NCI-H524 treated with DMSO at 0.1 percent for 48 hours (cell line): ENCODE measurements at regions not wholly inside any gene's neighbourhood (a gene's known extent, or its start where the extent isn't known, plus 50 kb on each side); places are given as distances from the start of the nearest gene placed in this dataset.
A peak's percentile ranks its signal among the peaks of the same experiment; 100 is the strongest.
"Not testable (repeated sequence)": the region's sequence is repeated elsewhere in the genome, so short reads cannot be mapped to it uniquely, and the experiment has no call there.

Experiments used
- DNase-seq: peaks from one replicate; lab custom pipeline; 2025; lab: John Stamatoyannopoulos, UW

- not testable (repeated sequence) for DNase-seq
Observed at GRCh38 chr5:38678697-38679096, 122.3 kb upstream of the LIFR start.

DNA sequence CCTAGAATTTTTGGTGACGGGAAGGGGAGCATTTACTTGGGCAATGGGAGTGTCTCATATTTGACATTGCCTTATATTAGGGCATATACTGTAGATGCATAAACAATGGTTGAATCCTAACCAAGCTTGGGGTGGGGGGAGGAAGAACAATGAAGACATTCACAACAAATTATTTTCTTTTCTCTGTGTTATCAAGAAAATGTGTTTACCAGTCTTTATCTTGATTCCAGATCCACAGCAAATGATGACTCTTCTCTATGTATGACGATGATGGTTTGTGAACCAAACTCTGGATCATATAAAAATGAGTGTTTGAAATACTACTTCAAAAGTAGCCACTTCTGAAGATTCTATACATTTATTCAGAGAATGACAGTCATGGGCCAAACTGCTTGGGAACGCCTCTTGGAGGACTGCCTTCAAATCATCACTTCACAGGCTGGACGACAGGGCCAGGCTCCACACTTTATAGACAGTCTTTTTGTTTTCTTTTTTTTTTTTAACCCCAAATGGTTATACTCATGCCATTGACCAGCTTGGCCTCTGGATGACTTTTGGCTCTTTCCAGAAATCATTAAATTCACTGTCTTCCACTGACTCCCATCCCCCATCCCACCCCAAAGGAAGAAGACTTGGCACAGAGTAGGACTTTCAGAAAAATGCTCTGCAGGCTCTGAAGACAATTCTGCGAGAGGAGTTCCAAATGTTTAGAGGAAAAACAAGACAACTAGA is 123.8 kb upstream of the LIFR start:
- no peak for DNase-seq

DNA sequence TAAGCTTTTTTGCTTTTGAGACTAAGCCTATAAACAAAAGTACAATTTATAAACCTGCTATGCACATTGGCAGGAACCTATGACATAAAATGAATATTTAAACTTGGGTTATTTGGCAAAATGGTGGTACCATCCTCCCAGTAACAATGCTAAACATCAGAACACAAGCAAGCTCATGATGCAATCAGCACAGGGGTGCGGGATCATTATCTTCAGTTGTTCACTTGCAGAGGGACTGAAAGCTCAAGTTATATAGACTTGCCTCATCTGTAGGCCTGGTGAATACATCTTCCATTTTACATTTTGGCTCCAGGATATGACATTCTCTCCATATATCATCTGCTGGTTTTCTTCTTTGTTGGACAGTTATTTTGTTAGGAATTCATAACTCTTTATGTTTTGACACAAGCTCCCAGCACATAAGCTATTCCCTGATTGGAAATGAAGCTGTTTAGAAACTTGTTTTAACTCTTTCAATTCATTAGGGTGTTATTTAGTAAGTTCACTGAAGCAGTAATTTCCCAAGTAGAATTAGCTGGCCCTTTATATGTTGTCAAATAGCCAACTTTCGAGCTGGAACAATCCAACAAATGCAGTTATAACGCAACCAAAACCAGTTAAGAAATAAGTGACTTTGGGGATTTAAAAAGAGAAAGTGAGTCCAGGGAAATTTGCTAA is 124.7 kb upstream of the LIFR start:
- no peak for DNase-seq

DNA sequence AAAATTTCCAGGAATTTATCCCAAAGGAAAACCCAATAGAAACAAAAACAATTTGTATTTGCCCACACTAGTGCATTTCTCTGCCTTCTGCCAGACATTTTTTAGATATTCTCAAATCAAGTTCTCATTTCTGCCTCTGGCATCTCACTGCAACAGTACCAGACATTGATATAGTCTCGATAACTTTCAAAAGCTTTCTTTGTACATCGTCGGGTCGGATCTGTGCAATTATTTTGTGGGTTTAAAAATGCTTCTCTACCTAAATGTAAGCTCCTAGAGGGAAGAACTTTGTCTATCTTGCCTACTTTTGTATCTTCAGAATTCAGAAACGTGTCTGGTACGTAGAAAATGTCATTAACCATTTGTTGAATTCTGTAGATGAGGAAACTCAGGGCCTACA is 125.5 kb upstream of the LIFR start:
- no peak for DNase-seq

DNA sequence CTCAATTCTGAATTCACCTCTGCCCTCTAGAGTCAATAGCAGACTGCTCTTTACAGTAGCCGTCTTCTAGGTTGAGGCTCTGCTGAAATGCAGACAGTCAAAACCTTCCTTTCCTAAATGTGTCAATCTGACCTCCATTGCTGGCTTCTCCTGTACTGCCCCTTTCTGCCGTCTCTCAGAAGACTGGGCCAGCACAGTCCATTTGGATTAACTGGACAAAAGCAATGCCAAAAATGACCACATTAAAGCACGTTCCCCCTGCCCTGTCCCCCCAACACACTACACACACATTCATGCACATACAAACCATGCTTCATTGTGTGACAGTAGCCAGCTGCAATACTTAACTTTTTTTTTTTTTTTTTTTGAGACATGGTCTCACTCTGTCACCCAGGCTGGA is 130.2 kb upstream of the LIFR start:
- no peak for DNase-seq

GRCh38 chr5:38692346-38692745 is 135.9 kb upstream of the LIFR start:
- DNase-seq, result no peak

GRCh38 chr5:38692781-38693527 is 136.5 kb upstream of the LIFR start:
- DNase-seq, result no peak

GRCh38 chr5:38695021-38695958 is 138.8 kb upstream of the LIFR start:
- DNase-seq, result no peak

DNA sequence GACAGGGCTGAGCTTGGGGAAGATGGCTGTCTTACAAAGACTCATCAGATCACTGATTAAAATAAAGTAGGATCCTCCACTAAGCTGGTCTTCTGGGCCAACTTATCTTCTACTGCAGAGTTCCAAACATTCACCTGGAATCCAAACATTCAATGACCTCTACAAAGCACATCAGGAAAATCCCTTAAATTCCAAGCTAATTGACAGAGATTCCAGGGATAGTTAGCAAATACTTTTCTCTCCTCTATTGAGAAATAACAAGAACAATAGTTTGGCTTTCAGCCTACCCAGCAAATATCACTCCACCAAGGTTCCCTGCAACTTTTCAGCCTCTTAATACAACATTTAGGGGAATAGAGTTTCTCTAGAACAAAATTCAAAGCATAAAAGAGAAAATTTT is 140.6 kb upstream of the LIFR start:
- no peak for DNase-seq

GRCh38 chr5:38705529-38705928 is 140.3 kb upstream of the OSMR start:
- DNase-seq, result not testable (repeated sequence)

GRCh38 chr5:38706376-38706775 is 139.4 kb upstream of the OSMR start:
- DNase-seq, result no peak

DNA sequence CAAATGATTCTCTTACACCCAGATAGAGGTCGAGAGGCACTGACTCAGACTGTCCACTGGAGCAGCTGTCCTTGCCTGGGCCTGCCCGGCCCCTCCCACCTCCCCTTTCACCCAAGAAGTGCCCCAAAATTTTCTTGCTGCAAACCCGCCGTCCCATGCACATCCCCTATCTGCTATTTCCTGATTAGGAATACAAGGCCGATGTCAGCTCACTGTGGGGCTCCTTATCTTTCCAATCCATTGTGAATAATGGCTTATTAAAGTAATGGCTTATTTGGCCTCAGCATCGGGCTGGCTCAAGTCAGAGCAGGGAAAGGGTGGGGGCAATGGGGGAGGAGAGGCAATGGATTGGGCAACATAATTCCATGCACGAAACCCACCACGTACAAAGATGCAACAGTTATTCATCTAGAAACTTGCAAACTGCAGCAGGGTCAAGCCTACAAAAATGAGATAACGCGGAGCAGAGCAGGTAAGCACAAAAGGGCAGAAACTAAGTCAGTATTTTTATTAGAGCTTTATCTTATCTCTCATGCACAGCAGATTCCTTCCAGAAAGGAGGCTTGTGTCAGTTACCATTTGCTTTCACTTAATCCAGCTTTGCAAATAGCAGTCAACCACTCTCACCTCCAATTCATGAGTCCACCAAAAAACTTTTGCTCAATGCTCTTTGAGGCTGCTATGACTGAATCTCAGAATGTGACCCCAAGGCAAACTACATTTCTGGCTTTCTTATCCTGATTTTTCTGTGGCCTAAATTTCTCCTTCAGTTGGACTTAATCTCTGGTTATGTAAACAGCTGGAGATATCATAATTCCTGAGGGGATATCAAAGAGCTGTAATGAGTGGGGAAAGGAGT is 138.2 kb upstream of the OSMR start:
- no peak for DNase-seq

- DNase-seq, result no peak
Observed at GRCh38 chr5:38709678-38710306, 136.0 kb upstream of the OSMR start.

DNA sequence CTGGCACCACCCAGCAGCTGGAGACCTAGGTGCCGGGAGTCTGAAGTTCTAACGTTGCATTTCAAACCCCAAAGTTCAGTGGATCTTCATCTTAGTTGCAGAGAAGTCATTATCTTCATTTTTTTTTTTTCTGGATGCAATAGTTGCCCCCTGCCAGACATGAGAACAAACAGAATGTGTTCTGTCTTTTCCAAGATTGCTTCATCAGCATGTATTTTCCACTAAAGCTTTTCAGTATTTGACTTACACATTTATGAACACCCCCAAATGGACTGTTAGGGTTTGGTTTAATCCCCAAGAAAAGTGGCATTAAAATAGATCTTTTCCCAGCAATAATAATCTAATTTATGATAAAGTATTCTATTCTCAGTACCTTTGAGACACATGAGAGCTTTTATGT is 135.2 kb upstream of the OSMR start:
- no peak for DNase-seq

- no peak for DNase-seq
Observed at GRCh38 chr5:38712391-38712790, 133.4 kb upstream of the OSMR start.

DNA sequence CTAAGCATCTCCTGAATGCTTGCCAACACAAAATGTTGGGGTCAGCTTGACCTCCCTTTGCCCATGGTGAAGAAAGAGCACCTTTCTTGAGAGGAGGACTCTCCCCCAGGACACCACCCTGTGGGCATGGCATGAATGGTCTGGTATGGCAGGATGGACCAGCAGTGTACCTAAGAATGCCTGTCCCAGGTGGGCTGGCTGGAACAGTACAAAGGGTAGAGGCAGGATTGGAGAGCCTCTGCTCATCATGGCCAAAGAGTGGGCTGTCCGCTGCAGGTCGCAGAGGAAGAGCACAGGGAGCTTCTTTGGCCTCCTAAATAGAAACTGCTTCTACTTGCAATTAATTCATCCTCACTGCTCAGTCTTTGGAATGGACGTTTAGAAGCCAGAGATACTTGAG is 131.6 kb upstream of the OSMR start:
- no peak for DNase-seq

DNA sequence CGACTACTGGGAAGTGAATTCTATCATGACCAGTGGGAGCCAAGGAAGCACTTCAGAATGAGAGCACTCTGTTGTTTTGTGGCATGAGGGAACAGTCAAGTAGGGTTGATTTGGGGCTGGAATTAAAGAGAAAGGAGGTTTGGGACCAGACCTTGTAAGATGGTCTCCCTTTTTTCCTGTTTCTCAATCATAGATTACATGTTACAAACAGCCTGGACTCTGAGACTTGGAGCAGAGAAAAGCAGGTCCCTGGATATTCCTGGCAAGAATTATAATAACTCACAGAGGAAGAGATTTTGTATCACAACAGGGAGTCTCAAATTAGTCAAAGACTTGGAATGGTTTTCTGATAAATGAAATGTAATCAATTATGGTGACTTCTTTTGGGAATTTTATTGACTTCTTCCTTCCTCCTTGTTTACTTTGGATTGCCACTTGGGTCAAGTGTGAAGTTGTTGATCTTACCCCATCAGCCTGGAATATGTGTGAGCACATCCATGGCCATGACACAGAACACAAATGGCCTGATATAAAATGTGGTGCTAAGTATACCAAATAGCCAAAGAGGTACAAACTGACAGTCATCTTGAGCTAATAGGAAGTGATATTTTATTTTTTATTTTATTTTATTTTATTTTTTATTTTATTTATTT is 131.0 kb upstream of the OSMR start:
- no peak for DNase-seq

DNA sequence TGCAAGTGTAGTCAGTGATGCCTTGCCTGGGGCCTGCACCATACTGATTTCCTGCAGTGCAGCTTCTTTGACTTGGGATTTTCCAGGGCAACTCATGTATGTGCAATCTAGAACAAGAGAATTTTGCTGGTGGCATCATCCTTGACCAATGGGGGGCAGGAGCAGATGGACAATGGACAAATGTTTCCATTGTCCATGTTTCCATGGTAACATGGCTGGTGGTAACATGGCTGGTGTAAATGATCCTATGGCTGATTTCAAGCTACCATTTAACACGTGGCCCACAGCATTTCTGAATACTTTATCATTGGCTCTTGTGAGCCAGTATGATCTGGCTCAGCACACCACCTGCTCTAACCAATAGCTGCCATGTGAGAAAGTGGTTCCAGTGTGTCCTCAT is 130.1 kb upstream of the OSMR start:
- DNase-seq, result peak; percentile 68

- DNase-seq, result no peak
Observed at GRCh38 chr5:38716516-38716915, 129.3 kb upstream of the OSMR start.

- DNase-seq, result peak; percentile 85
Observed at GRCh38 chr5:38718771-38719391, 126.9 kb upstream of the OSMR start.
